H1 (cell line): ENCODE measurements at regions not wholly inside any gene's neighbourhood (a gene's known extent, or its start where the extent isn't known, plus 50 kb on each side); places are given as distances from the start of the nearest gene placed in this dataset.

Experiments
- SIX5 ChIP-seq: IDR thresholded peaks from 2 replicates; pipeline ENCODE4 v1.6.1; 2011; ENCODE audit warnings: mild to moderate bottlenecking, low read depth, low read length
- TF ChIP-seq, protein P1 (sequence below): fragments of 300-600 bp; sonication (generic); IDR thresholded peaks from 2 replicates; pipeline ENCODE4 v1.7.1; 2012; ENCODE audit warnings: low read length, moderate library complexity, mild to moderate bottlenecking, inconsistent platforms; ENCODE audit not compliant: insufficient replicate concordance

DNA sequence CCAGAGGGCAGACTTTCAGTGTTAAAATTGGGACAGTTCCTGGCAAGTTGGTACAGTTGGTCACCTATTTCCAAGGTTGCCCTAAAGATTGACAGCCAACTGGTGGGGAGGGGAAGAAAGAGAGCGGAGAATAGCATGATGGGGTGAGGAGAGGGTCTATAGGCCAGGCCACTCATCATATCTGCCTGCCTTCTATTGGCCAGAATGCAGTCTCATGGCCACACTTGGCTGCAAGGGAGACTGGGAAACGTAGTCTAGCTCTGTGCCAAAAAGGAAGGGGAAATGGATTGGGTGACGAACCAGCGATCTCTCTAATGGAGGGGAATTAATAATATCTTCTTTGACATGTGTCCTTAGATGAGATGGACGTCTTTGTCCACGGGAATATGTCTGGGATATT, 197.4 kb upstream of the ATP6AP2 start (continued):
- TF ChIP-seq, protein P1, sequence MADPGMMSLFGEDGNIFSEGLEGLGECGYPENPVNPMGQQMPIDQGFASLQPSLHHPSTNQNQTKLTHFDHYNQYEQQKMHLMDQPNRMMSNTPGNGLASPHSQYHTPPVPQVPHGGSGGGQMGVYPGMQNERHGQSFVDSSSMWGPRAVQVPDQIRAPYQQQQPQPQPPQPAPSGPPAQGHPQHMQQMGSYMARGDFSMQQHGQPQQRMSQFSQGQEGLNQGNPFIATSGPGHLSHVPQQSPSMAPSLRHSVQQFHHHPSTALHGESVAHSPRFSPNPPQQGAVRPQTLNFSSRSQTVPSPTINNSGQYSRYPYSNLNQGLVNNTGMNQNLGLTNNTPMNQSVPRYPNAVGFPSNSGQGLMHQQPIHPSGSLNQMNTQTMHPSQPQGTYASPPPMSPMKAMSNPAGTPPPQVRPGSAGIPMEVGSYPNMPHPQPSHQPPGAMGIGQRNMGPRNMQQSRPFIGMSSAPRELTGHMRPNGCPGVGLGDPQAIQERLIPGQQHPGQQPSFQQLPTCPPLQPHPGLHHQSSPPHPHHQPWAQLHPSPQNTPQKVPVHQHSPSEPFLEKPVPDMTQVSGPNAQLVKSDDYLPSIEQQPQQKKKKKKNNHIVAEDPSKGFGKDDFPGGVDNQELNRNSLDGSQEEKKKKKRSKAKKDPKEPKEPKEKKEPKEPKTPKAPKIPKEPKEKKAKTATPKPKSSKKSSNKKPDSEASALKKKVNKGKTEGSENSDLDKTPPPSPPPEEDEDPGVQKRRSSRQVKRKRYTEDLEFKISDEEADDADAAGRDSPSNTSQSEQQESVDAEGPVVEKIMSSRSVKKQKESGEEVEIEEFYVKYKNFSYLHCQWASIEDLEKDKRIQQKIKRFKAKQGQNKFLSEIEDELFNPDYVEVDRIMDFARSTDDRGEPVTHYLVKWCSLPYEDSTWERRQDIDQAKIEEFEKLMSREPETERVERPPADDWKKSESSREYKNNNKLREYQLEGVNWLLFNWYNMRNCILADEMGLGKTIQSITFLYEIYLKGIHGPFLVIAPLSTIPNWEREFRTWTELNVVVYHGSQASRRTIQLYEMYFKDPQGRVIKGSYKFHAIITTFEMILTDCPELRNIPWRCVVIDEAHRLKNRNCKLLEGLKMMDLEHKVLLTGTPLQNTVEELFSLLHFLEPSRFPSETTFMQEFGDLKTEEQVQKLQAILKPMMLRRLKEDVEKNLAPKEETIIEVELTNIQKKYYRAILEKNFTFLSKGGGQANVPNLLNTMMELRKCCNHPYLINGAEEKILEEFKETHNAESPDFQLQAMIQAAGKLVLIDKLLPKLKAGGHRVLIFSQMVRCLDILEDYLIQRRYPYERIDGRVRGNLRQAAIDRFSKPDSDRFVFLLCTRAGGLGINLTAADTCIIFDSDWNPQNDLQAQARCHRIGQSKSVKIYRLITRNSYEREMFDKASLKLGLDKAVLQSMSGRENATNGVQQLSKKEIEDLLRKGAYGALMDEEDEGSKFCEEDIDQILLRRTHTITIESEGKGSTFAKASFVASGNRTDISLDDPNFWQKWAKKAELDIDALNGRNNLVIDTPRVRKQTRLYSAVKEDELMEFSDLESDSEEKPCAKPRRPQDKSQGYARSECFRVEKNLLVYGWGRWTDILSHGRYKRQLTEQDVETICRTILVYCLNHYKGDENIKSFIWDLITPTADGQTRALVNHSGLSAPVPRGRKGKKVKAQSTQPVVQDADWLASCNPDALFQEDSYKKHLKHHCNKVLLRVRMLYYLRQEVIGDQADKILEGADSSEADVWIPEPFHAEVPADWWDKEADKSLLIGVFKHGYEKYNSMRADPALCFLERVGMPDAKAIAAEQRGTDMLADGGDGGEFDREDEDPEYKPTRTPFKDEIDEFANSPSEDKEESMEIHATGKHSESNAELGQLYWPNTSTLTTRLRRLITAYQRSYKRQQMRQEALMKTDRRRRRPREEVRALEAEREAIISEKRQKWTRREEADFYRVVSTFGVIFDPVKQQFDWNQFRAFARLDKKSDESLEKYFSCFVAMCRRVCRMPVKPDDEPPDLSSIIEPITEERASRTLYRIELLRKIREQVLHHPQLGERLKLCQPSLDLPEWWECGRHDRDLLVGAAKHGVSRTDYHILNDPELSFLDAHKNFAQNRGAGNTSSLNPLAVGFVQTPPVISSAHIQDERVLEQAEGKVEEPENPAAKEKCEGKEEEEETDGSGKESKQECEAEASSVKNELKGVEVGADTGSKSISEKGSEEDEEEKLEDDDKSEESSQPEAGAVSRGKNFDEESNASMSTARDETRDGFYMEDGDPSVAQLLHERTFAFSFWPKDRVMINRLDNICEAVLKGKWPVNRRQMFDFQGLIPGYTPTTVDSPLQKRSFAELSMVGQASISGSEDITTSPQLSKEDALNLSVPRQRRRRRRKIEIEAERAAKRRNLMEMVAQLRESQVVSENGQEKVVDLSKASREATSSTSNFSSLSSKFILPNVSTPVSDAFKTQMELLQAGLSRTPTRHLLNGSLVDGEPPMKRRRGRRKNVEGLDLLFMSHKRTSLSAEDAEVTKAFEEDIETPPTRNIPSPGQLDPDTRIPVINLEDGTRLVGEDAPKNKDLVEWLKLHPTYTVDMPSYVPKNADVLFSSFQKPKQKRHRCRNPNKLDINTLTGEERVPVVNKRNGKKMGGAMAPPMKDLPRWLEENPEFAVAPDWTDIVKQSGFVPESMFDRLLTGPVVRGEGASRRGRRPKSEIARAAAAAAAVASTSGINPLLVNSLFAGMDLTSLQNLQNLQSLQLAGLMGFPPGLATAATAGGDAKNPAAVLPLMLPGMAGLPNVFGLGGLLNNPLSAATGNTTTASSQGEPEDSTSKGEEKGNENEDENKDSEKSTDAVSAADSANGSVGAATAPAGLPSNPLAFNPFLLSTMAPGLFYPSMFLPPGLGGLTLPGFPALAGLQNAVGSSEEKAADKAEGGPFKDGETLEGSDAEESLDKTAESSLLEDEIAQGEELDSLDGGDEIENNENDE = no peak
- TF ChIP-seq SIX5 = 0 out of 2 replicates have a peak, but pooled peaks have one; percentile 23
